GM12872 (cell line): ENCODE measurements at regions not wholly inside any gene's neighbourhood (a gene's known extent, or its start where the extent isn't known, plus 50 kb on each side); places are given as distances from the start of the nearest gene placed in this dataset.

Source experiments
- TF ChIP-seq, protein P1 (sequence below): IDR thresholded peaks from 3 replicates; pipeline ENCODE4 v1.5.1; 2011; ENCODE audit warnings: low read depth, mild to moderate bottlenecking, low read length, moderate library complexity; ENCODE audit not compliant: insufficient read depth

GRCh38 chr3:67318162-67318561 lies 320.1 kb downstream of the KBTBD8 start:
- TF ChIP-seq, protein P1, sequence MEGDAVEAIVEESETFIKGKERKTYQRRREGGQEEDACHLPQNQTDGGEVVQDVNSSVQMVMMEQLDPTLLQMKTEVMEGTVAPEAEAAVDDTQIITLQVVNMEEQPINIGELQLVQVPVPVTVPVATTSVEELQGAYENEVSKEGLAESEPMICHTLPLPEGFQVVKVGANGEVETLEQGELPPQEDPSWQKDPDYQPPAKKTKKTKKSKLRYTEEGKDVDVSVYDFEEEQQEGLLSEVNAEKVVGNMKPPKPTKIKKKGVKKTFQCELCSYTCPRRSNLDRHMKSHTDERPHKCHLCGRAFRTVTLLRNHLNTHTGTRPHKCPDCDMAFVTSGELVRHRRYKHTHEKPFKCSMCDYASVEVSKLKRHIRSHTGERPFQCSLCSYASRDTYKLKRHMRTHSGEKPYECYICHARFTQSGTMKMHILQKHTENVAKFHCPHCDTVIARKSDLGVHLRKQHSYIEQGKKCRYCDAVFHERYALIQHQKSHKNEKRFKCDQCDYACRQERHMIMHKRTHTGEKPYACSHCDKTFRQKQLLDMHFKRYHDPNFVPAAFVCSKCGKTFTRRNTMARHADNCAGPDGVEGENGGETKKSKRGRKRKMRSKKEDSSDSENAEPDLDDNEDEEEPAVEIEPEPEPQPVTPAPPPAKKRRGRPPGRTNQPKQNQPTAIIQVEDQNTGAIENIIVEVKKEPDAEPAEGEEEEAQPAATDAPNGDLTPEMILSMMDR, result no peak

- TF ChIP-seq, protein P1, result no peak
These were observed 326.4 kb downstream of the KBTBD8 start for GRCh38 chr3:67324554-67324953.
